HCT116 (cell line): ENCODE measurements at regions not wholly inside any gene's neighbourhood (a gene's known extent, or its start where the extent isn't known, plus 50 kb on each side); places are given as distances from the start of the nearest gene placed in this dataset.
"Not testable (repeated sequence)": the region's sequence is repeated elsewhere in the genome, so short reads cannot be mapped to it uniquely, and the experiment has no call there.

ENCODE experiments used
- ATF3 ChIP-seq: IDR thresholded peaks from 2 replicates; pipeline ENCODE4 v1.6.1; 2012
- CEBPB ChIP-seq: IDR thresholded peaks from 2 replicates; pipeline ENCODE4 v1.6.1; 2012; ENCODE audit warnings: low read depth
- CTCF ChIP-seq, 3 experiments: fragments of 200-600 bp in 1 of 3; sonication (generic) in 1 of 3; IDR thresholded peaks in 2 of 3; conservative IDR thresholded peaks in 1 of 3; 2 replicates each; pipeline ENCODE4 v1.5.1; 2012 to 2017; ENCODE audit warnings: low read depth in 2 of 3, low read length in 2 of 3, antibody characterized with exemption in 1 of 3, borderline replicate concordance in 1 of 3, control low read depth in 1 of 3, mild to moderate bottlenecking in 1 of 3, mixed read lengths in 1 of 3, mixed run types in 1 of 3, moderate library complexity in 1 of 3; ENCODE audit not compliant: insufficient read depth in 1 of 3
- EGR1 ChIP-seq: IDR thresholded peaks from 2 replicates; pipeline ENCODE4 v1.6.1; 2012; ENCODE audit warnings: low read depth
- EZH2 ChIP-seq: fragments of 200-600 bp; sonication (generic); IDR thresholded peaks from 2 replicates; pipeline ENCODE4 v1.6.1; 2017; ENCODE audit warnings: antibody characterized with exemption, mixed run types
- FOSL1 ChIP-seq: IDR thresholded peaks from 2 replicates; pipeline ENCODE4 v1.6.1; 2012; ENCODE audit warnings: low read depth
- POLR2A ChIP-seq: IDR thresholded peaks from 2 replicates; pipeline ENCODE4 v1.7.0; 2011; ENCODE audit warnings: borderline replicate concordance; ENCODE audit not compliant: insufficient read depth, insufficient read length; ENCODE audit errors: extremely low read depth
- POLR2AphosphoS5 ChIP-seq: IDR thresholded peaks from 2 replicates; pipeline ENCODE4 v1.6.1; 2011; ENCODE audit warnings: mild to moderate bottlenecking, low read depth, low read length, moderate library complexity
- RAD21 ChIP-seq: IDR thresholded peaks from 2 replicates; pipeline ENCODE4 v1.6.1; 2012; ENCODE audit warnings: low read depth, mild to moderate bottlenecking
- REST ChIP-seq: IDR thresholded peaks from 2 replicates; pipeline ENCODE4 v1.6.1; 2012; ENCODE audit warnings: low read depth
- SIN3A ChIP-seq: IDR thresholded peaks from 2 replicates; pipeline ENCODE4 v1.6.1; 2012; ENCODE audit warnings: low read depth
- SRF ChIP-seq: IDR thresholded peaks from 2 replicates; pipeline ENCODE4 v1.6.1; 2012; ENCODE audit warnings: low read depth

DNA sequence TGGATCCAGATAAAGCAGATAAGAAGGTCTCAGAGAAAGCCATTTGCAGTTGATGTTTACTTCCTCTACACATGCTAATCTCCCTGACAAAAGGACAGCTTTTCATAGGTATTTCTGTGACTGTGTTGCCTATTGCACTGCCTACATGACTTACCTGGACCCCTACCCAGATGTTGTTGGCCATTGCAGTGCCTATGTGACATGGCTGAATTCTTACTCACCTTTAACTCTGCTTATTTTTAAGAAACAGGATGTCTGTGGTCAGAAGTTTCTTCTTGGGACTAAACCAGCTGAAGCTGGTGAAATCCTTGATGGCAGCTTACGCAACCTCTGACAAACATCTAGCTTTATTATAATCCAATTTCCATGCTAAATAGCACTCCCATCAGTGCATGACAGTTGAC is 50.7 kb downstream of the PPIAL4D start:
- not testable (repeated sequence) for TF ChIP-seq CTCF (IDR thresholded peaks at IDR 0.05 in 2 of 3, conservative IDR thresholded peaks at IDR 0.05 in 1 of 3; ENCODE audit: borderline replicate concordance in 1 of 3, insufficient read depth in 1 of 3, low read depth in 2 of 3, low read length in 2 of 3); CEBPB; POLR2AphosphoS5; EGR1; POLR2A; EZH2; RAD21; SIN3A; FOSL1; REST; ATF3; SRF
